GM19240 (cell line): ENCODE measurements at regions not wholly inside any gene's neighbourhood (a gene's known extent, or its start where the extent isn't known, plus 50 kb on each side); places are given as distances from the start of the nearest gene placed in this dataset.

Source experiments
- DNase-seq: peaks from one replicate; pipeline ENCODE4 v3.0.0; 2011; ENCODE audit warnings: low spot score; ENCODE audit not compliant: insufficient read length

- DNase-seq: no peak
Observed at GRCh38 chr3:105923140-105923539, 54.3 kb upstream of the CBLB start.

- no peak for DNase-seq
Observed at GRCh38 chr3:105927741-105928140, 58.9 kb upstream of the CBLB start.

- DNase-seq: no peak
Observed at GRCh38 chr3:105930733-105931132, 61.9 kb upstream of the CBLB start.

DNA sequence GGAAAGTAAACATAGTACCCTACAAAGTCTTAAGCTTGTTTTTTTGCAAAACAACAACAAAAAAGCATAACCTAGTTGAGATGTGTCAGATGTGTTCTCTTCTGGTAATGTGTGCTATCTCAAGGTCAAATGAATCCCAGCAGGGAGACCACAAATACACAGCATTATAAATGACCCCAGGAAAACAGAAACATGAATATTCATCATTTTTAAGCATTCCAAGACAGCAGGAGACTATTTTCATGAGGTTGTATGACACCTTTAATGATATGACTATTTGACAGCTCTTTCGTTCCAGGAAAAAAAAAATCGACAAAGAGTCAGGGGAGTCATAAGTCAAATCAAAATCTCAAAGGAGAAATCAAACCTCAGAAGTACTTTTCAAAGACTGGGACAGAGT, 62.7 kb upstream of the CBLB start:
- DNase-seq: no peak

DNA sequence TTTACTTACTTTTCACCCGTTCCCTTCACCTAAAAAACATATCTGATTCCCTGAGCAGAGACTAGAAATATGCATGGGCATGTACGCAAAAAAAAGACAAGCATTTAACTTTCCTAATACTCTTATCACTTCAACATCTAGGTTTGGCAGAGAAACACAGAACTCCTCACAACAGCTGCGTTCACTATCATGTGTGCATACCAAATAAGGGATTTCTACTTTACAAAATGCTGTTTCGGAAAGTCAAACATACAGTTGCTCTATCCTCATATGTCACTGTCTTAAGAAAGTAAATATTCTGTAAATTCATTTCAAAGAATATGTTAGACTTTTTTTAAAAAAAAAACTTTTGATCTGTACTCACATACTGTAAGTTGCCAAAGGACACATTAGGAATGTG, 65.1 kb upstream of the CBLB start:
- no peak for DNase-seq

DNA sequence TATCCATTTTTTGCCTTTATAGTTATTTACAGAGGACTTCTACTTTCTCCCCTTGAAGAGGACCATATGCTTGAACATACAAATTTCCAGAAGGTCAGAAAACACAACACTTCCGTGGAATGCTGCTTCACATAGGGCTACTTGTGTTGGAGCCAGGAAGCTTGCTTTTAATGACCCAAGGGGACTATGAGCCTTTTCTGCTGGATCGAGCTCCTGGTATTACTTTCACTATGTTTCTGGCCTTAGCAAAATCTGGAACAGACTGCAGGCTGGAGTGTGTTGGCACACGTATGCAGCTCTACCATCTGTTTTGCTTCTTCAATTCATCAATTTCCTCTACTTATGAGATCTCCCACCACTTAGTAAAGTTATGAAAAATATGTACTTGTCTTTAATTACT, 69.3 kb upstream of the CBLB start:
- DNase-seq: no peak

- DNase-seq: no peak
Observed at GRCh38 chr3:105938806-105939205, 70.0 kb upstream of the CBLB start.

- no peak for DNase-seq
Observed at GRCh38 chr3:105944276-105944675, 75.5 kb upstream of the CBLB start.

- DNase-seq: no peak
Observed at GRCh38 chr3:105944721-105945120, 75.9 kb upstream of the CBLB start.

- DNase-seq: no peak
Observed at GRCh38 chr3:105948101-105948500, 79.3 kb upstream of the CBLB start.

GRCh38 chr3:105950881-105951600, 82.2 kb upstream of the CBLB start:
- no peak for DNase-seq

DNA sequence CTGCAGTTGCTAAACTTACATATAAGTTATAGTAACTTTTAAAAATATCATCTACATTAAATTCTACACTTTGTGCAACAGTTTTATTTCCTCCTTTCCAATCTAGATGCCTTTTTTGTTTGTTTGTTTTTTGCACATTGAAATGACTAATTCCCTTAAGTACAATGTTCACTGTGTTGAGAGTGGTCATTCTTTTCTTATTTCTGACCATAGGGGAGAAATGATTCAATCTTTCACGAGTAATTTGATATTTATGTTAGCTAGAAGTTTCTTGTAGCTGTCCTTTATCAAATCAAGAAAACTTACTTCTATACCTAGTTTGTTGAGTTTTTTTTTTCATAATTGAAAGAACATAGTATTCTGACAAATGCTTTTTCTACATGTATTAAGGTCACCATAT, 85.0 kb upstream of the CBLB start:
- no peak for DNase-seq

- DNase-seq: no peak
Observed at GRCh38 chr3:105956306-105956705, 87.5 kb upstream of the CBLB start.

- DNase-seq: no peak
Observed at GRCh38 chr3:105957722-105958121, 88.9 kb upstream of the CBLB start.

DNA sequence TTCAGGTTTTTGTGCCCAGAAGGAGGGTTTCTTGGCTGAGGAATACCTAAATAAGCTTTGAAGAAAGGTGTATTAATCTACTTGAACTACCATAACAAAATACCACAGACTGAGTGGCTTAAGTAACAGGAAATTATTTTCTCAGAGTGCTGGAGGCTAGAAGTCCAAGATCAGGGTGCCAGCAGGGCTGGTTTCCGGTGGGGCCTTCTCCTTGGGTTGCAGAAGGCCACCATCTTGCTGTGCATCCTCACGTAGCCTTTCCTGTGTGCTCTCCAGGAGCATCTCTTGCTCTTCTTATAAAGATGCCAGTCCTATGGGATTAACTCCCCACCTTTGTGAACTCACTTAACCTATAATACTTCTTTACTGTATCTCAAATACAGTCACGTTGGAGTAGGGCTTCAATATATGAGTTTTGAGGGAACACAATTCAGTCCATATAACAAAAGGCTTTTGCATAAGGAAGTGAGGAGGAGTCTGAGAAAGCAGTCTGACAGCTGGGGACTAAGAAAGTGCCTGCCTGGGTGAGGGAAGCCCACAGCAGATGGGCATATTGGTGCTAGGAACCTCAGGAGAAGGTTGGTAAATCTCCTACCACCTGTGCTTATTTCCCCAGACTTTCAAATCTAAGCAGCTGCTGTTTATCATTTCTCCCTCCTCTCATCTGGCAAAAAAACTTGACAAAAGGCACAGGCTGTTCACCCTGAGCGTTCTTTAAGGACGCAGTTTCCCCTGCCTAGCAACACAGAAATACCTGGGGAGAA, 89.6 kb upstream of the CBLB start:
- no peak for DNase-seq

- DNase-seq: no peak
Observed at GRCh38 chr3:105959851-105960250, 91.0 kb upstream of the CBLB start.

DNA sequence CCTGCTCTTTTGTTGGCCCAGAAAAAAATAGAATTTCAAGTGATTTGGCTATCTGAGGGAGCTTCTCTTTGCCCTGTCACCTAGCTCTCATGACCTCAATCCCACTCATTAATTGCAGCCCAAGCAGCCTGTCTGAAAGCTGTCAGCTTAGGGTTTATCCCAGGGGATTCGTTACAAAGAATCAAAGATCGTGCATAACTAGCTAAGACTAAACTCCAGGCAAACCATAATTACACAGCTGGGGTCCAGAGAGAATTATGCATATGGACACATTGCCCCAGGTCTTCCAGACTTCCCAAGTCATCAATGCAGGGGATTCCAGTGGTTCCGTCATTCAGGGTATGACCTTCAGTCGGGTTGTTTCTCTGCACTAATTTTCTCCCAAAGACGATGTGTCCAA, 91.6 kb upstream of the CBLB start:
- no peak for DNase-seq

DNA sequence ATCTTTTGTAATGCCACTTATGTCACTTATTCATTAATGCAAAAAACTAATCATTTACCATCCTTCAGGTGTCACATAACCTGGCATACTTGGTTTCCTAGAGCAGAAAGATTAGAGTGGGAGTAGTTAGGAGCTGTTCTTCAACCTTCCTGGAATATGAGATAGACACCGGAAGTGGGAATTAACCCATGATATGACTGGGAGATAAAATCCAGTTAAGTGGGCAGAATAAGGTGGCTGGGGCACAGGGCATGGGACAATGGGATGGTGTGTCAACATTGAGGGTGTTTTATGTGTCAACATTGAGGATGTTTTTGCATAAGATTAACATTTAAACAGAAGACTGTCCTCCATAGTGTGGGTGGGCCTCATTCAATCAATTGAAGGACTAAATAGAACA, 94.3 kb upstream of the CBLB start:
- no peak for DNase-seq

GRCh38 chr3:105965384-105965783, 96.6 kb upstream of the CBLB start:
- no peak for DNase-seq

GRCh38 chr3:105967117-105967516, 98.3 kb upstream of the CBLB start:
- DNase-seq: no peak

GRCh38 chr3:105970283-105970682, 101.5 kb upstream of the CBLB start:
- DNase-seq: no peak

DNA sequence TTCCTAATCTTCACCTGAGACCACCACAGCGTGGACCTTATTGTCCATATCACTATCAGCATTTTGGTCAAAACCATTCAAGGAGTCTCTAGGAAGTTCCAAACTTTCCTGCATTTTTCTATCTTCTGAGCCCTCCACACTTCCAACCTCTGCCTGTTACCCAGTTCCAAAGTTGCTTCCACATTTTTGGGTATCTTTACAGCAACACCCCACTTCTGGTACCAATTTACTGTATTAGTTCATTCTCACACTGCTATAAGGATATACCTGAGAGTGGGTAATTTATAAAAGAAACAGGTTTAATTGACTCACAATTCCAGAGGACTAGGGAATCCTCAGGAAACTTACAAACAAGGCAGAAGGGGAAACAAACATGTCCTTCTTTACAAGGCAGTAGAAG, 103.3 kb upstream of the CBLB start:
- DNase-seq: no peak

GRCh38 chr3:105974381-105974780, 105.6 kb upstream of the CBLB start:
- no peak for DNase-seq
